HCT116 (cell line): ENCODE measurements at regions not wholly inside any gene's neighbourhood (a gene's known extent, or its start where the extent isn't known, plus 50 kb on each side); places are given as distances from the start of the nearest gene placed in this dataset.

Experiments
- ATAC-seq: fragments of 200-7000 bp; cut with Tn5 transposase; 2 replicates; pipeline ENCODE4 v1.9.1; 2020; ENCODE audit warnings: mild to moderate bottlenecking, moderate library complexity
- BruUV-seq: library from RNA; stranded (reverse); fragments of 400-500 nt; replicated peaks from 2 replicates; lab custom pipeline; 2021; lab: Mats Ljungman, UMichigan
- CTCF ChIA-PET: fragments of 300-600 bp; sonication (Branson Sonifier 250); formaldehyde crosslinking; loops from one replicate; lab custom pipeline; 2021; ENCODE audit warnings: antibody characterized with exemption; lab: Charles Lee
- POLR2A ChIA-PET: fragments of 300-600, 350-600 bp; sonication (Branson Sonifier 250); formaldehyde crosslinking; loops from one replicate; lab custom pipeline; 2021; ENCODE audit warnings: antibody characterized with exemption; lab: Charles Lee
- RAD21 ChIA-PET, 2 experiments: fragments of 300-600 bp; sonication (Branson Sonifier 250); formaldehyde crosslinking; loops; one replicate each; lab custom pipeline; 2023; ENCODE audit warnings: low total read pairs in 2 of 2; ENCODE audit not compliant: uncharacterized antibody in 2 of 2, unreplicated experiment in 2 of 2, low non-redundant PET in 1 of 2; lab: Charles Lee
- DNase-seq: peaks from one replicate; pipeline ENCODE4 v3.0.0-alpha.2; 2010; ENCODE audit warnings: low read depth, low spot score
- H2AFZ ChIP-seq: fragments of 200-600 bp; shearing (Covaris generic), sonication (generic); 2 replicates; pipeline ENCODE4 v1.6.1; 2017; ENCODE audit warnings: low read depth, mixed run types, mixed read lengths, antibody characterized with exemption, low read length; ENCODE audit not compliant: poor library complexity, severe bottlenecking
- H3K27ac ChIP-seq: 2 replicates; pipeline ENCODE4 v1.5.1; 2012; ENCODE audit warnings: low read depth, low read length
- H3K27me3 ChIP-seq: fragments of 200-600 bp; sonication (generic); 2 replicates; pipeline ENCODE4 v1.6.1; 2016; ENCODE audit warnings: mixed run types, low read length, mixed read lengths; ENCODE audit not compliant: insufficient read depth
- H3K36me3 ChIP-seq, 2 experiments: fragments of 200-500 bp in 1 of 2; fragments of 200-600 bp in 1 of 2; sonication (Bioruptor generic) in 1 of 2; sonication (generic) in 1 of 2; 2 replicates each; pipeline versions ENCODE4 v1.5.1 to v1.6.1; 2014 to 2016; ENCODE audit warnings: low read length in 2 of 2, inconsistent platforms in 1 of 2, mixed read lengths in 1 of 2, mixed run types in 1 of 2; ENCODE audit not compliant: insufficient read depth in 2 of 2, control insufficient read depth in 1 of 2
- H3K4me1 ChIP-seq, 2 experiments: fragments of 200-600 bp in 1 of 2; sonication (generic) in 1 of 2; 2 replicates each; pipeline versions ENCODE4 v1.5.1 to v1.6.1; 2012 to 2017; ENCODE audit warnings: low read length in 2 of 2, inconsistent platforms in 1 of 2, mild to moderate bottlenecking in 1 of 2, mixed read lengths in 1 of 2, mixed run types in 1 of 2, moderate library complexity in 1 of 2; ENCODE audit not compliant: insufficient read depth in 2 of 2, control insufficient read depth in 1 of 2
- H3K4me2 ChIP-seq: fragments of 200-600 bp; sonication (generic); 2 replicates; pipeline ENCODE4 v1.6.1; 2017; ENCODE audit warnings: mixed run types, low read length, mixed read lengths
- H3K4me3 ChIP-seq, 2 experiments: fragments of 200-600 bp in 1 of 2; sonication (generic) in 1 of 2; replicated peaks in 1 of 2; 2 replicates each; pipeline ENCODE4 v1.5.1; 2011 to 2016; ENCODE audit warnings: low read length in 2 of 2, control low read depth in 1 of 2, low read depth in 1 of 2, mild to moderate bottlenecking in 1 of 2, mixed read lengths in 1 of 2, mixed run types in 1 of 2
- H3K79me2 ChIP-seq: fragments of 200-600 bp; sonication (generic); 2 replicates; pipeline ENCODE4 v1.6.1; 2017; ENCODE audit warnings: mild to moderate bottlenecking, mixed run types, low read length, moderate library complexity, mixed read lengths; ENCODE audit not compliant: insufficient read depth
- H3K9ac ChIP-seq: fragments of 200-600 bp; sonication (generic); 2 replicates; pipeline ENCODE4 v1.6.1; 2016; ENCODE audit warnings: low read length, mixed read lengths
- H3K9me2 ChIP-seq: fragments of 200-600 bp; sonication (generic), shearing (Covaris generic); 2 replicates; pipeline ENCODE4 v1.6.1; 2017; ENCODE audit warnings: mixed run types, mild to moderate bottlenecking, moderate library complexity; ENCODE audit not compliant: insufficient read depth
- H3K9me3 ChIP-seq, 2 experiments: fragments of 200-500 bp in 1 of 2; fragments of 200-600 bp in 1 of 2; sonication (Bioruptor generic) in 1 of 2; sonication (generic) in 1 of 2; 2 replicates each; pipeline ENCODE4 v1.6.1; 2014 to 2017; ENCODE audit warnings: low read length in 2 of 2, mixed read lengths in 2 of 2, inconsistent platforms in 1 of 2, low read depth in 1 of 2, mild to moderate bottlenecking in 1 of 2, mixed run types in 1 of 2, moderate library complexity in 1 of 2; ENCODE audit not compliant: control insufficient read depth in 1 of 2, insufficient read depth in 1 of 2
- H4K20me1 ChIP-seq: fragments of 200-600 bp; sonication (generic), shearing (Covaris generic); 2 replicates; pipeline ENCODE4 v1.6.1; 2017; ENCODE audit warnings: mixed run types, mild to moderate bottlenecking, moderate library complexity; ENCODE audit not compliant: insufficient read depth
- CEBPB ChIP-seq: IDR thresholded peaks from 2 replicates; pipeline ENCODE4 v1.6.1; 2012; ENCODE audit warnings: low read depth
- EGR1 ChIP-seq: IDR thresholded peaks from 2 replicates; pipeline ENCODE4 v1.6.1; 2012; ENCODE audit warnings: low read depth
- ELF1 ChIP-seq: IDR thresholded peaks from 2 replicates; pipeline ENCODE4 v1.6.1; 2012; ENCODE audit warnings: low read depth, borderline replicate concordance
- EZH2 ChIP-seq: fragments of 200-600 bp; sonication (generic); IDR thresholded peaks from 2 replicates; pipeline ENCODE4 v1.6.1; 2017; ENCODE audit warnings: antibody characterized with exemption, mixed run types
- EZH2phosphoT487 ChIP-seq: fragments of 200-600 bp; IDR thresholded peaks from 2 replicates; pipeline ENCODE4 v1.6.1; 2018; ENCODE audit warnings: antibody characterized with exemption, borderline replicate concordance
- POLR2A ChIP-seq: IDR thresholded peaks from 2 replicates; pipeline ENCODE4 v1.7.0; 2011; ENCODE audit warnings: borderline replicate concordance; ENCODE audit not compliant: insufficient read depth, insufficient read length; ENCODE audit errors: extremely low read depth
- POLR2AphosphoS5 ChIP-seq: IDR thresholded peaks from 2 replicates; pipeline ENCODE4 v1.6.1; 2011; ENCODE audit warnings: mild to moderate bottlenecking, low read depth, low read length, moderate library complexity
- REST ChIP-seq: IDR thresholded peaks from 2 replicates; pipeline ENCODE4 v1.6.1; 2012; ENCODE audit warnings: low read depth
- SIN3A ChIP-seq: IDR thresholded peaks from 2 replicates; pipeline ENCODE4 v1.6.1; 2012; ENCODE audit warnings: low read depth
- SP1 ChIP-seq: IDR thresholded peaks from 2 replicates; pipeline ENCODE4 v1.6.1; 2012; ENCODE audit warnings: low read depth
- SRF ChIP-seq: IDR thresholded peaks from 2 replicates; pipeline ENCODE4 v1.6.1; 2012; ENCODE audit warnings: low read depth
- TCF7L2 ChIP-seq: IDR thresholded peaks from 2 replicates; pipeline ENCODE4 v1.7.0; 2011; ENCODE audit warnings: borderline replicate concordance, inconsistent platforms; ENCODE audit not compliant: insufficient read depth, insufficient read length; ENCODE audit errors: extremely low read depth
- YY1 ChIP-seq: IDR thresholded peaks from 2 replicates; pipeline ENCODE4 v1.6.1; 2011; ENCODE audit warnings: low read length, low read depth, moderate library complexity, mild to moderate bottlenecking; ENCODE audit not compliant: insufficient replicate concordance; ENCODE audit errors: extremely low read depth
- ZFX ChIP-seq: fragments of 450-650 bp; IDR thresholded peaks from 2 replicates; pipeline ENCODE4 v1.6.1; 2017
- ZNF274 ChIP-seq: fragments of 200-500 bp; sonication (Bioruptor generic); IDR thresholded peaks from 2 replicates; pipeline ENCODE4 v1.6.1; 2014; ENCODE audit warnings: mild to moderate bottlenecking, low read depth, low read length, inconsistent platforms
- intact Hi-C: fragments of 100-400 bp; cut with micrococcal nuclease; formaldehyde crosslinking; loops from 2 replicates; pipeline ENCODE4 v1.10.0; 2022
- TF ChIP-seq, protein P1 (sequence below): IDR thresholded peaks from 2 replicates; pipeline ENCODE4 v1.6.1; 2011; ENCODE audit warnings: mild to moderate bottlenecking, low read length, moderate library complexity; ENCODE audit not compliant: insufficient replicate concordance; ENCODE audit errors: extremely low read depth
- TF ChIP-seq, protein P2 (sequence below): IDR thresholded peaks from 2 replicates; pipeline ENCODE4 v1.6.1; 2012

DNA sequence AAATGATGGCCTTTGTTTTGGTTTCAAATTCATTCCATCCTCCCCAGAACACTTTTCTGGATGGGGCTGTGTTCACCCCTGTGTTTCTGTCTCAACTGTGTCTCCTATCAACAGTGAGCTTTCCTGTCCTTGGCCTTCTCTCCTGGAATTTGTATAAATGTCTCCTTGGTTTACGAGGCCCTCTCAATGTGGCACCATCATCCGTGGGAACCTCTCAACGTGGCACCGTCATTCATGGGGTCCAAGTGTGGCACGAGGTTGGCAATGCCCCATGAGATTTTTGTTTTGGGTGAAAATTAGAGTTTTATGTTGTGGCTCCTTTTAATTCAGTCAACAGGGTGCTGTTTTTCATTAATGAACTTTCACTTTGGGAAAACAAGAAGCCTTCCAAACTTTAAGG, 280.7 kb upstream of the SALL3 start:
- CTCF ChIA-PET: no interaction called here

More for the DNA sequence above, 280.7 kb upstream of the SALL3 start:
- no peaks in the 10 kb centered on the region for H3K27me3 ChIP-seq
- intact Hi-C loops: no loop called here
- H3K9ac ChIP-seq: no peak overlapping the region
- RAD21 ChIA-PET: no interaction called here
- POLR2A ChIA-PET: no interaction called here
- DNase-seq (no peak), ATAC-seq (no peak)
- no peaks in the 10 kb centered on the region for H4K20me1 ChIP-seq
- TF ChIP-seq SP1: no peak
- no peak for TF ChIP-seq POLR2A
- no peak for TF ChIP-seq TCF7L2
- TF ChIP-seq, protein P1, sequence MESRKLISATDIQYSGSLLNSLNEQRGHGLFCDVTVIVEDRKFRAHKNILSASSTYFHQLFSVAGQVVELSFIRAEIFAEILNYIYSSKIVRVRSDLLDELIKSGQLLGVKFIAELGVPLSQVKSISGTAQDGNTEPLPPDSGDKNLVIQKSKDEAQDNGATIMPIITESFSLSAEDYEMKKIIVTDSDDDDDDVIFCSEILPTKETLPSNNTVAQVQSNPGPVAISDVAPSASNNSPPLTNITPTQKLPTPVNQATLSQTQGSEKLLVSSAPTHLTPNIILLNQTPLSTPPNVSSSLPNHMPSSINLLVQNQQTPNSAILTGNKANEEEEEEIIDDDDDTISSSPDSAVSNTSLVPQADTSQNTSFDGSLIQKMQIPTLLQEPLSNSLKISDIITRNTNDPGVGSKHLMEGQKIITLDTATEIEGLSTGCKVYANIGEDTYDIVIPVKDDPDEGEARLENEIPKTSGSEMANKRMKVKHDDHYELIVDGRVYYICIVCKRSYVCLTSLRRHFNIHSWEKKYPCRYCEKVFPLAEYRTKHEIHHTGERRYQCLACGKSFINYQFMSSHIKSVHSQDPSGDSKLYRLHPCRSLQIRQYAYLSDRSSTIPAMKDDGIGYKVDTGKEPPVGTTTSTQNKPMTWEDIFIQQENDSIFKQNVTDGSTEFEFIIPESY: no peak
- TF ChIP-seq, protein P2, sequence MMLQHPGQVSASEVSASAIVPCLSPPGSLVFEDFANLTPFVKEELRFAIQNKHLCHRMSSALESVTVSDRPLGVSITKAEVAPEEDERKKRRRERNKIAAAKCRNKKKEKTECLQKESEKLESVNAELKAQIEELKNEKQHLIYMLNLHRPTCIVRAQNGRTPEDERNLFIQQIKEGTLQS: no peak
- TF ChIP-seq ELF1: no peak
- no peak for TF ChIP-seq EZH2
- no peak for TF ChIP-seq CEBPB
- TF ChIP-seq EGR1: no peak
- TF ChIP-seq REST: no peak
- no peak for TF ChIP-seq YY1
- TF ChIP-seq SIN3A: no peak
- no peak for TF ChIP-seq ZNF274
- no peak for TF ChIP-seq ZFX
- no peak for TF ChIP-seq SRF
- TF ChIP-seq EZH2phosphoT487: no peak
- TF ChIP-seq POLR2AphosphoS5: no peak
- TF ChIP-seq, all 23 proteins: peak for 0
- no peak overlapping the region for H2AFZ ChIP-seq
- no TSS peak for BruUV-seq
- no peaks in the 10 kb centered on the region for H3K9me2 ChIP-seq
- H3K79me2 ChIP-seq: no peaks in the 10 kb centered on the region
- no peaks in the 10 kb centered on the region for H3K36me3 ChIP-seq
- no peaks in the 10 kb centered on the region for H3K4me1 ChIP-seq
- no peak overlapping the region for H3K4me2 ChIP-seq
- no peak overlapping the region for H3K27ac ChIP-seq
- no peaks in the 10 kb centered on the region for H3K9me3 ChIP-seq
- H3K4me3 ChIP-seq: no peak overlapping the region
